K562 (cell line): ENCODE measurements at regions not wholly inside any gene's neighbourhood (a gene's known extent, or its start where the extent isn't known, plus 50 kb on each side); places are given as distances from the start of the nearest gene placed in this dataset.

Source experiments
- ATAC-seq: fragments of 200-7000 bp; cut with Tn5 transposase; 3 replicates; pipeline ENCODE4 v1.9.1; 2020; ENCODE audit warnings: moderate library complexity
- BruUV-seq: library from RNA; stranded (reverse); fragments of 400-500 nt; replicated peaks from 2 replicates; lab custom pipeline; 2021; lab: Mats Ljungman, UMichigan
- CTCF ChIA-PET: fragments of 300-600 bp; formaldehyde crosslinking; extraction: SDS; loops from one replicate; lab custom pipeline; 2021; ENCODE audit warnings: low intra/inter-chr PET ratio; lab: Yijun Ruan, JAX
- POLR2A ChIA-PET: fragments of 300-600, 350-650 bp; sonication (Branson Sonifier 250); formaldehyde crosslinking; extraction: SDS; loops from one replicate; lab custom pipeline; 2021; ENCODE audit warnings: antibody characterized with exemption, inconsistent platforms; lab: Yijun Ruan, JAX
- DNase-seq, 4 experiments: peaks; one replicate each; pipeline versions ENCODE4 v3.0.0 to v3.0.0-alpha.2; 2011 to 2018; ENCODE audit warnings: low spot score in 3 of 4, mixed read lengths in 3 of 4; ENCODE audit errors: extremely low read depth in 1 of 4
- FAIRE-seq: peaks from 2 replicates; lab custom pipeline; 2011; peaks lifted over from hg19 to GRCh38; lab: Jason Lieb, UNC
- H2AFZ ChIP-seq: 2 replicates; pipeline ENCODE4 v1.6.0; 2011; ENCODE audit warnings: low read depth, low read length, control low read depth, inconsistent platforms
- H3K27ac ChIP-seq: fragments of 200-600 bp; 3 replicates; pipeline ENCODE4 v1.8.0; 2011; ENCODE audit warnings: low read depth, mild to moderate bottlenecking, control low read depth, inconsistent platforms, low read length, moderate library complexity, mixed read lengths; ENCODE audit errors: extremely low read depth
- H3K27me3 ChIP-seq, 2 experiments: fragments of 300-600 bp in 1 of 2; 2 replicates in 1 of 2; 3 replicates in 1 of 2; pipeline versions ENCODE4 v1.6.0 to v1.8.0; 2011; ENCODE audit warnings: inconsistent platforms in 2 of 2, low read length in 2 of 2, mild to moderate bottlenecking in 1 of 2, mixed read lengths in 1 of 2, moderate library complexity in 1 of 2; ENCODE audit not compliant: control insufficient read depth in 2 of 2, insufficient read depth in 2 of 2
- H3K36me3 ChIP-seq: fragments of 300-600 bp; 3 replicates; pipeline ENCODE4 v1.8.0; 2011; ENCODE audit warnings: mild to moderate bottlenecking, low read length, inconsistent platforms; ENCODE audit not compliant: control insufficient read depth, insufficient read depth
- H3K4me1 ChIP-seq, 2 experiments: fragments of 200-600 bp in 1 of 2; replicated peaks in 1 of 2; 2 replicates in 1 of 2; 3 replicates in 1 of 2; pipeline versions ENCODE4 v1.5.1 to v1.8.0; 2011; ENCODE audit warnings: inconsistent platforms in 2 of 2, low read length in 2 of 2, mild to moderate bottlenecking in 1 of 2, mixed read lengths in 1 of 2, moderate library complexity in 1 of 2; ENCODE audit not compliant: control insufficient read depth in 2 of 2, insufficient read depth in 2 of 2
- H3K4me2 ChIP-seq: 2 replicates; pipeline ENCODE4 v1.6.1; 2011; ENCODE audit warnings: low read length, control low read depth, inconsistent platforms, mixed read lengths; ENCODE audit not compliant: insufficient read depth
- H3K4me3 ChIP-seq: fragments of 200-600 bp; sonication (generic), shearing (Covaris generic); 2 replicates; pipeline ENCODE4 v1.5.1; 2016; ENCODE audit warnings: control low read depth, inconsistent platforms
- H3K79me2 ChIP-seq: fragments of 200-600 bp; 3 replicates; pipeline ENCODE4 v1.8.0; 2011; ENCODE audit warnings: low read length, inconsistent platforms; ENCODE audit not compliant: control insufficient read depth, insufficient read depth
- H3K9ac ChIP-seq, 2 experiments: 2 replicates each; pipeline versions ENCODE4 v1.6.0 to v1.6.1; 2011; ENCODE audit warnings: low read depth in 2 of 2, low read length in 2 of 2, control low read depth in 1 of 2, inconsistent platforms in 1 of 2, mild to moderate bottlenecking in 1 of 2, mixed read lengths in 1 of 2; ENCODE audit not compliant: insufficient read depth in 1 of 2
- H3K9me1 ChIP-seq: one replicate; pipeline ENCODE4 v1.6.0; 2011; ENCODE audit warnings: inconsistent platforms, mild to moderate bottlenecking, low read length, moderate library complexity; ENCODE audit not compliant: control insufficient read depth, insufficient read depth
- H3K9me3 ChIP-seq: replicated peaks from 2 replicates; pipeline ENCODE4 v1.5.1; 2011; ENCODE audit warnings: low read depth, low read length, inconsistent platforms; ENCODE audit not compliant: control insufficient read depth, insufficient read depth
- H4K20me1 ChIP-seq: replicated peaks from 2 replicates; pipeline ENCODE4 v1.6.1; 2011; ENCODE audit warnings: low read length, inconsistent platforms, mixed read lengths; ENCODE audit not compliant: control insufficient read depth, insufficient read depth
- ARID2 ChIP-seq: fragments of 450-650 bp; IDR thresholded peaks from 2 replicates; pipeline ENCODE4 v1.6.1; 2017; ENCODE audit warnings: antibody characterized with exemption, mild to moderate bottlenecking
- DEAF1 ChIP-seq: fragments of 450-650 bp; formaldehyde crosslinking; IDR thresholded peaks from 2 replicates; pipeline ENCODE4 v1.4.0; 2020; ENCODE audit warnings: mild to moderate bottlenecking, moderate library complexity
- DNMT1 ChIP-seq: fragments of 450-650 bp; IDR thresholded peaks from 2 replicates; pipeline ENCODE4 v1.6.1; 2016; ENCODE audit warnings: antibody characterized with exemption, mild to moderate bottlenecking
- MECOM ChIP-seq: fragments of 250-450 bp; sonication (Bioruptor Pico); IDR thresholded peaks from 2 replicates; pipeline ENCODE4 v1.8.0; 2022; ENCODE audit warnings: inconsistent platforms
- POLR2AphosphoS5 ChIP-seq: IDR thresholded peaks from 2 replicates; pipeline ENCODE4 v1.6.1; 2011; ENCODE audit warnings: mild to moderate bottlenecking, low read depth, low read length, moderate library complexity; ENCODE audit not compliant: control insufficient read depth, insufficient read depth
- POLR3G ChIP-seq: IDR thresholded peaks from 2 replicates; pipeline ENCODE4 v1.6.1; 2011; ENCODE audit not compliant: insufficient read length, insufficient replicate concordance; ENCODE audit errors: extremely low read depth
- SIX5 ChIP-seq, 2 experiments: IDR thresholded peaks; 2 replicates each; pipeline ENCODE4 v1.6.1; 2011; ENCODE audit warnings: low read length in 2 of 2, borderline replicate concordance in 1 of 2, low read depth in 1 of 2, mild to moderate bottlenecking in 1 of 2, moderate library complexity in 1 of 2; ENCODE audit not compliant: insufficient read depth in 1 of 2
- TBP ChIP-seq: optimal IDR thresholded peaks from 2 replicates; pipeline ENCODE3; 2011; ENCODE audit warnings: low read depth, low read length, improper control_type of control experiment
- TOE1 ChIP-seq, 2 experiments: fragments of 450-650 bp in 1 of 2; sonication (generic) in 1 of 2; formaldehyde crosslinking in 1 of 2; IDR thresholded peaks; 2 replicates each; pipeline versions ENCODE4 v1.7.1 to v1.8.0; 2016 to 2022; ENCODE audit warnings: borderline replicate concordance in 2 of 2, mild to moderate bottlenecking in 2 of 2, antibody characterized with exemption in 1 of 2, inconsistent platforms in 1 of 2, low read depth in 1 of 2, missing genetic modification reagents in 1 of 2, moderate library complexity in 1 of 2
- ZNF263 ChIP-seq: sonication (generic); formaldehyde crosslinking; IDR thresholded peaks from 2 replicates; pipeline ENCODE4 v1.8.0; 2022; ENCODE audit warnings: mild to moderate bottlenecking, missing genetic modification reagents, borderline replicate concordance
- ZNF280B ChIP-seq: fragments of 250-450 bp; sonication (Bioruptor Pico); IDR thresholded peaks from 2 replicates; pipeline ENCODE4 v1.5.1; 2021; ENCODE audit warnings: mild to moderate bottlenecking
- ZNF431 ChIP-seq: sonication (generic); formaldehyde crosslinking; IDR thresholded peaks from 2 replicates; pipeline ENCODE4 v1.8.0; 2022; ENCODE audit warnings: mild to moderate bottlenecking, missing genetic modification reagents
- ZNF707 ChIP-seq: fragments of 250-450 bp; sonication (Bioruptor Pico); conservative IDR thresholded peaks from 2 replicates; pipeline ENCODE4 v1.8.0; 2022; ENCODE audit warnings: inconsistent platforms, mild to moderate bottlenecking, moderate library complexity
- ZNF778 ChIP-seq: fragments of 450-650 bp; formaldehyde crosslinking; IDR thresholded peaks from 2 replicates; pipeline ENCODE4 v1.4.0; 2020; ENCODE audit warnings: mild to moderate bottlenecking, moderate library complexity
- WGBS: fragments of 100-300 bp; shearing (Covaris generic); methylation state at CpG from one replicate; pipeline ENCODE4 v1.1.6; 2016; ENCODE audit warnings: low coverage, mixed read lengths; ENCODE audit not compliant: insufficient coverage; ENCODE audit errors: missing lambda C conversion rate; 5-methylcytosine and 5-hydroxymethylcytosine counted together
- in situ Hi-C: fragments of 300-500 bp; cut with MboI; formaldehyde crosslinking; loops from 4 replicates; pipeline ENCODE4 v1.15.0; 2018; ENCODE audit warnings: inconsistent platforms, mixed read lengths
- intact Hi-C: fragments of 100-400 bp; cut with micrococcal nuclease; formaldehyde crosslinking; loops from 2 replicates; pipeline ENCODE4 v1.14.2; 2022

- TF ChIP-seq ZNF431 = no peak
- TF ChIP-seq POLR3G = no peak
- TF ChIP-seq TOE1 (IDR thresholded peaks at IDR 0.05; ENCODE audit: borderline replicate concordance) = no peak
- TF ChIP-seq TOE1 (CRISPR knock-in tag; IDR thresholded peaks at IDR 0.05; ENCODE audit: borderline replicate concordance, low read depth) = no peak
- no peak for TF ChIP-seq SIX5 (IDR thresholded peaks at IDR 0.05; ENCODE audit: borderline replicate concordance in 1 of 2, insufficient read depth in 1 of 2, low read depth in 1 of 2, low read length in 2 of 2)
- TF ChIP-seq MECOM (CRISPR knock-in tag) = no peak
- TF ChIP-seq ZNF707 (CRISPR knock-in tag) = no peak
- no peak for TF ChIP-seq DNMT1
- no peaks in the 10 kb centered on the region for H3K79me2 ChIP-seq
- BruUV-seq = no TSS peak
- no peaks in the 10 kb centered on the region for H4K20me1 ChIP-seq
- no peak overlapping the region for H3K4me2 ChIP-seq
- no peaks in the 10 kb centered on the region for H3K27me3 ChIP-seq
- FAIRE-seq (no peak), DNase-seq (no peak), ATAC-seq (no peak)
- no peaks in the 10 kb centered on the region for H3K36me3 ChIP-seq
- H3K9me1 ChIP-seq = no peaks in the 10 kb centered on the region
- no peak overlapping the region for H2AFZ ChIP-seq
- in situ Hi-C loops (no loop called here), intact Hi-C loops (no loop called here)
- no peak overlapping the region for H3K9ac ChIP-seq
- no peaks in the 10 kb centered on the region for H3K4me1 ChIP-seq
- ChIA-PET POLR2A (no interaction called here), CTCF (no interaction called here)
- H3K27ac ChIP-seq = no peak overlapping the region
- no peaks in the 10 kb centered on the region for H3K9me3 ChIP-seq
- no peak overlapping the region for H3K4me3 ChIP-seq
- WGBS = 0% methylated on average over 2 of the region's 2 CpGs
Measured at GRCh38 chr13:55627221-55627620, 1513.5 kb upstream of the PRR20A start.

GRCh38 chr13:55632402-55632801, 1508.3 kb upstream of the PRR20A start:
- H3K27ac ChIP-seq = no peak overlapping the region
- H3K9me3 ChIP-seq = no peaks in the 10 kb centered on the region
- POLR2A ChIA-PET = no interaction called here
- H3K4me3 ChIP-seq = no peak overlapping the region
- CTCF ChIA-PET = no interaction called here
- no peak overlapping the region for H3K9ac ChIP-seq
- no peaks in the 10 kb centered on the region for H3K4me1 ChIP-seq
- ATAC-seq (no peak), FAIRE-seq (no peak), DNase-seq (no peak)
- H3K79me2 ChIP-seq = no peaks in the 10 kb centered on the region
- H3K4me2 ChIP-seq = no peak overlapping the region
- no peaks in the 10 kb centered on the region for H3K27me3 ChIP-seq
- H3K9me1 ChIP-seq = no peaks in the 10 kb centered on the region
- H2AFZ ChIP-seq = no peak overlapping the region
- H3K36me3 ChIP-seq = no peaks in the 10 kb centered on the region
- in situ Hi-C loops (no loop called here), intact Hi-C loops (no loop called here)
- no TSS peak for BruUV-seq
- no peaks in the 10 kb centered on the region for H4K20me1 ChIP-seq
- TF ChIP-seq ZNF263 (CRISPR knock-in tag) = no peak
- no peak for TF ChIP-seq ZNF280B
- no peak for TF ChIP-seq ZNF778 (CRISPR knock-in tag)
- no peak for TF ChIP-seq DEAF1
- no peak for TF ChIP-seq POLR2AphosphoS5
- TF ChIP-seq ARID2 = no peak
- TF ChIP-seq TBP = no peak
